Omental fat pad (tissue), 3 donors: ENCODE measurements at regions not wholly inside any gene's neighbourhood (a gene's known extent, or its start where the extent isn't known, plus 50 kb on each side); places are given as distances from the start of the nearest gene placed in this dataset.

Source experiments
- ATAC-seq: fragments of 150-250 bp; one replicate; pipeline ENCODE4 v1.9.1; 2016; ENCODE audit warnings: mild to moderate bottlenecking, moderate library complexity; ENCODE audit not compliant: low FRiP score
- DNase-seq: peaks from one replicate; pipeline ENCODE4 v3.0.0-alpha.2; 2019; ENCODE audit warnings: low spot score
- CTCF ChIP-seq, 3 donors: fragments of 450-650 bp; IDR thresholded peaks; one replicate each; pipeline ENCODE4 v1.5.1; 2016 to 2017; ENCODE audit warnings: antibody characterized with exemption in 3 of 3, mild to moderate bottlenecking in 3 of 3, moderate library complexity in 2 of 3

- no peak for TF ChIP-seq CTCF (IDR thresholded peaks at IDR 0.05)
- ATAC-seq (no peak), DNase-seq (no peak)
These were observed 296.2 kb upstream of the SMIM30 start for GRCh38 chr7:113414401-113415035.

GRCh38 chr7:113412410-113412809 is 294.1 kb upstream of the SMIM30 start:
- ATAC-seq: no peak
- no peak for DNase-seq
- no peak for TF ChIP-seq CTCF (IDR thresholded peaks at IDR 0.05)

GRCh38 chr7:113410796-113411195 is 292.4 kb upstream of the SMIM30 start:
- no peak for TF ChIP-seq CTCF (IDR thresholded peaks at IDR 0.05)
- DNase-seq (no peak), ATAC-seq (no peak)

- DNase-seq (no peak), ATAC-seq (no peak)
- TF ChIP-seq CTCF (IDR thresholded peaks at IDR 0.05): no peak
These were observed 290.6 kb upstream of the SMIM30 start for GRCh38 chr7:113408999-113409398.

- DNase-seq (no peak), ATAC-seq (no peak)
- no peak for TF ChIP-seq CTCF (IDR thresholded peaks at IDR 0.05)
These were observed 287.1 kb upstream of the SMIM30 start for GRCh38 chr7:113405296-113406056.

- DNase-seq (no peak), ATAC-seq (no peak)
- TF ChIP-seq CTCF (IDR thresholded peaks at IDR 0.05): no peak
These were observed 285.9 kb upstream of the SMIM30 start for GRCh38 chr7:113404245-113404644.

- TF ChIP-seq CTCF (IDR thresholded peaks at IDR 0.05): no peak
- DNase-seq (no peak), ATAC-seq (no peak)
These were observed 284.1 kb upstream of the SMIM30 start for GRCh38 chr7:113402482-113402881.
